Activated T-cell treated with anti-CD3 and anti-CD28 coated beads, Interleukin-2, amount 50 U/mL, for 4 hours (primary cell): ENCODE measurements at regions not wholly inside any gene's neighbourhood (a gene's known extent, or its start where the extent isn't known, plus 50 kb on each side); places are given as distances from the start of the nearest gene placed in this dataset.
"Not testable (repeated sequence)": the region's sequence is repeated elsewhere in the genome, so short reads cannot be mapped to it uniquely, and the experiment has no call there.

Experiments
- ATAC-seq, 2 donors: fragments of 200-7000 bp; cut with Tn5 transposase; one replicate each; pipeline ENCODE4 v1.10.0; 2021
- DNase-seq: peaks from one replicate; pipeline ENCODE4 v3.0.0-alpha.2; 2020
- H3K27me3 Mint-ChIP-seq: one replicate; pipeline ENCODE4 v1.8.0; 2021; ENCODE audit warnings: low read depth, mixed read lengths
- H3K36me3 Mint-ChIP-seq: one replicate; pipeline ENCODE4 v1.8.0; 2022; ENCODE audit warnings: mixed read lengths; ENCODE audit not compliant: insufficient read depth
- H3K4me1 Mint-ChIP-seq: one replicate; pipeline ENCODE4 v1.8.0; 2021; ENCODE audit warnings: low read depth, mixed read lengths
- H3K4me3 Mint-ChIP-seq: one replicate; pipeline ENCODE4 v1.8.0; 2021; ENCODE audit warnings: mild to moderate bottlenecking, moderate library complexity, mixed read lengths
- H3K9me3 Mint-ChIP-seq: one replicate; pipeline ENCODE4 v1.8.0; 2021; ENCODE audit warnings: mixed read lengths

- ATAC-seq (no peak), DNase-seq (no peak)
- Mint-ChIP-seq H3K36me3 (no peaks in the 10 kb centered on the region), H3K4me3 (no peak overlapping the region), H3K9me3 (peaks cover 3% of the 10 kb centered on the region), H3K4me1 (no peaks in the 10 kb centered on the region), H3K27me3 (no peaks in the 10 kb centered on the region)
Measured at GRCh38 chrX:38940547-38940946, 139.3 kb downstream of the MID1IP1 start.

GRCh38 chrX:38941675-38942074 lies 140.4 kb downstream of the MID1IP1 start:
- H3K27me3 Mint-ChIP-seq = no peaks in the 10 kb centered on the region
- no peak overlapping the region for H3K4me3 Mint-ChIP-seq
- H3K36me3 Mint-ChIP-seq = no peaks in the 10 kb centered on the region
- H3K4me1 Mint-ChIP-seq = no peaks in the 10 kb centered on the region
- ATAC-seq (no peak), DNase-seq (no peak)
- peaks cover 3% of the 10 kb centered on the region for H3K9me3 Mint-ChIP-seq

DNA sequence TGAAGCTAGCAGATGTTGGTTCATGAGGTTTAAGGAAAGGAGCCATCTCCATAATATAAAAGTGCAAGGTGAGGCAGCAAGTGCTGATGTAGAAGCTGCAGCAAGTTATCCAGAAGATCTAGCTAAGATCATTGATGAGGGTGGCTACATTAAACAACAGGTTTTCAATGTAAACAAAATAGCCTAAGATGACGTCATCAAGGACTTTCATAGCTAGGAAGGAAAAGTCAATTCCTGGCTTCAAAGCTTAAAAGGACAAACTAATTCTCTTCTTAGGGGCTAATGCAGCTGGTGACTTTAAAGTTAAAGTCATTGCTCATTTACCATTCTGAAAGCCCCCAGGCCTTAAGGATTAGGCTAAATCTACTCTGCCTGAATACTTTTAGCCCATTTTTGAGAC lies 141.9 kb downstream of the MID1IP1 start:
- ATAC-seq (no peak), DNase-seq (no peak)
- H3K4me3 Mint-ChIP-seq = no peak overlapping the region
- H3K27me3 Mint-ChIP-seq = no peaks in the 10 kb centered on the region
- H3K4me1 Mint-ChIP-seq = no peaks in the 10 kb centered on the region
- H3K9me3 Mint-ChIP-seq = peaks cover 3% of the 10 kb centered on the region
- no peaks in the 10 kb centered on the region for H3K36me3 Mint-ChIP-seq

DNA sequence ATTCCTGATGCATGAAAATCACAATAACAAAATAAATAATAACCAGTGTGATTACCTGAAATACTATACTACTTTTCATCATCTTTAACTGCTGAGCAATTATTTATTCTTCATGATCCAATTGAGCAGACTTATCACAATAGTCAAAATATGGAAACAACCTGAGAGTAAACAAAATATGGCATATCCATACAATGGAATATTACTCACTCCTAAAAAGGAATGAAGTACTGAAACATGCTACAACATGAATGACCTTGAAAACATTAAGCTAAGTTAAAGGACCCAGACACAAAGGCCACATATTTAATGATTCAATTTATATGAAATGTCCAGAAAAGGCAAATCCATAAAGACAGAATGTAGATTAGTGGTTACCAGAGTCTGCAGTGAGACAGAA lies 146.8 kb downstream of the MID1IP1 start:
- H3K36me3 Mint-ChIP-seq = no peaks in the 10 kb centered on the region
- H3K27me3 Mint-ChIP-seq = no peaks in the 10 kb centered on the region
- no peaks in the 10 kb centered on the region for H3K9me3 Mint-ChIP-seq
- DNase-seq (no peak), ATAC-seq (no peak)
- H3K4me3 Mint-ChIP-seq = no peak overlapping the region
- H3K4me1 Mint-ChIP-seq = no peaks in the 10 kb centered on the region

- no peak for DNase-seq
- Mint-ChIP-seq H3K27me3 (no peaks in the 10 kb centered on the region), H3K36me3 (no peaks in the 10 kb centered on the region)
Measured at GRCh38 chrX:38954520-38954919, 153.3 kb downstream of the MID1IP1 start.

GRCh38 chrX:38959736-38960135 lies 158.5 kb downstream of the MID1IP1 start:
- ATAC-seq = no peak
- H3K4me1 Mint-ChIP-seq = no peaks in the 10 kb centered on the region
- no peaks in the 10 kb centered on the region for H3K36me3 Mint-ChIP-seq
- H3K9me3 Mint-ChIP-seq = no peaks in the 10 kb centered on the region
- DNase-seq = no peak
- H3K4me3 Mint-ChIP-seq = no peak overlapping the region
- no peaks in the 10 kb centered on the region for H3K27me3 Mint-ChIP-seq

More at GRCh38 chrX:38954520-38954919, 153.3 kb downstream of the MID1IP1 start:
- ATAC-seq = no peak
- Mint-ChIP-seq H3K4me1 (no peaks in the 10 kb centered on the region), H3K4me3 (no peak overlapping the region), H3K9me3 (no peaks in the 10 kb centered on the region)

GRCh38 chrX:38960137-38960536 lies 158.9 kb downstream of the MID1IP1 start:
- H3K4me3 Mint-ChIP-seq = no peak overlapping the region
- no peak for DNase-seq
- no peaks in the 10 kb centered on the region for H3K27me3 Mint-ChIP-seq
- H3K36me3 Mint-ChIP-seq = no peaks in the 10 kb centered on the region
- no peaks in the 10 kb centered on the region for H3K4me1 Mint-ChIP-seq
- H3K9me3 Mint-ChIP-seq = no peaks in the 10 kb centered on the region
- no peak for ATAC-seq

GRCh38 chrX:38961936-38962335 lies 160.7 kb downstream of the MID1IP1 start:
- DNase-seq = no peak
- H3K36me3 Mint-ChIP-seq = no peaks in the 10 kb centered on the region
- ATAC-seq = no peak
- no peak overlapping the region for H3K4me3 Mint-ChIP-seq
- H3K4me1 Mint-ChIP-seq = no peaks in the 10 kb centered on the region
- no peaks in the 10 kb centered on the region for H3K9me3 Mint-ChIP-seq
- H3K27me3 Mint-ChIP-seq = no peaks in the 10 kb centered on the region

GRCh38 chrX:38963244-38963643 lies 162.0 kb downstream of the MID1IP1 start:
- H3K36me3 Mint-ChIP-seq, ATAC-seq, H3K27me3 Mint-ChIP-seq, H3K9me3 Mint-ChIP-seq, H3K4me3 Mint-ChIP-seq, H3K4me1 Mint-ChIP-seq, DNase-seq: not testable (repeated sequence)

- no peaks in the 10 kb centered on the region for H3K9me3 Mint-ChIP-seq
- ATAC-seq = no peak
- no peaks in the 10 kb centered on the region for H3K27me3 Mint-ChIP-seq
- no peaks in the 10 kb centered on the region for H3K4me1 Mint-ChIP-seq
- H3K36me3 Mint-ChIP-seq = no peaks in the 10 kb centered on the region
- H3K4me3 Mint-ChIP-seq = no peak overlapping the region
- DNase-seq = no peak
Measured at GRCh38 chrX:38965888-38966287, 164.6 kb downstream of the MID1IP1 start.

DNA sequence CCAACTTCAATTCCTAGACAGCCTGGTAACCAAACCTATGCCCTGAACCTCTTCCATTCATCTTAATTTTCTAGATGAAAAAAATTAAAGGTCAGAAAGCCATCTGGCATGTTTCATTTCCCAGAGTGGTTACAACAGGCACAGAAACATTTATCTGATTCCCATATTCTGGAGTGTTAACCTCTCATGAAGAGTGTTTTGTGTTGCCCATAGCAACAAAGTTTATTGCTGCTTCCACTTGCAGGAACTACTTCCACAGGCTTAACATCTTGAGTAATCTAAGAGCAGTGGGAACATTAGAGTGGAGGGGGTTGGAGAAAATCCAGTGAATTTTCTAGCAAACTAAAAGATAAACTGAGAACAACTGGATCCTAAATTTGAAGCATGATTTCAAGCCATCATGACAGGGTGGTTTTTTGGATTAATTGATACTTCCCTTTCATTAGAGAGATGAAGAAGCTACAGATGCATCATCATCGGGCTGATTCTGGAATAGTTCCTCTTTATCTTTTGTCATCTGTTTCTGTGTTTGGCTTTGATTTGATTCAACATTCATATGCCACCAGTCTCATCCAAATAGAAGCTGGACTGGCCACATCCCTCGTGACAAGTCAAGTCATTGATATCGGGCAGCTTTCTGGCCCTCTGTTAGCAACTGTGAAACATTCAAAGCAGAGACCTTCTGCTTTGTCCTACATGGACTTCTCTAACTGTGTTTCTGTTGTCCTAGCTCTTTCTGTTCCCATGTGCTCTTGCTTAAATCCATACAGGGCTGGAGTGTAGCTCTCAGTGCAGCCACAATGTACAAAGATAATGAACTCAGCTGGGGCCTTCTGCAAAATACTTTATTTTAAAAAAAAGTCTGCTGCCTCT lies 167.3 kb downstream of the MID1IP1 start:
- no peak for DNase-seq
- Mint-ChIP-seq H3K4me1 (peaks cover 3% of the 10 kb centered on the region), H3K36me3 (no peaks in the 10 kb centered on the region), H3K9me3 (no peaks in the 10 kb centered on the region), H3K4me3 (no peak overlapping the region), H3K27me3 (no peaks in the 10 kb centered on the region)
- no peak for ATAC-seq

GRCh38 chrX:38970074-38970473 lies 168.8 kb downstream of the MID1IP1 start:
- no peaks in the 10 kb centered on the region for H3K36me3 Mint-ChIP-seq
- no peaks in the 10 kb centered on the region for H3K9me3 Mint-ChIP-seq
- peaks cover 3% of the 10 kb centered on the region for H3K4me1 Mint-ChIP-seq
- ATAC-seq (no peak), DNase-seq (no peak)
- H3K27me3 Mint-ChIP-seq = no peaks in the 10 kb centered on the region
- H3K4me3 Mint-ChIP-seq = no peak overlapping the region

DNA sequence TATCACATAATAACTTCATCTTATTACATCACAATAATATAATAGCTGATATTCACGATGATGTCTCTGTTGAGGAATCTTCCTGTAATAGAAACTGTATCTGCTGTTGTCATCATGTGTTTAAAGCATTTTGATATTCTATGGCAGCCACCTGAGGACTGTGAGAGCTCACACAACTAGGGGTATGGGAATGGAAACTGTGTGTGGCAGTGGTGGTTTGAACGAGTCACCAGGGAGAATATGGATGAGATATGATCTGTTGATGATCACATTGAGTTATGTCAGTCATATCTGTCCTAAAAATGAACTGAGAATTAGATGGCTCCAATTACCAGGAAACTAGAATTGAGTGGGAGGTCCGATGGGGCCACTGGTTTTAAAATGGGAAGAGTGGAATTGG lies 169.6 kb downstream of the MID1IP1 start:
- Mint-ChIP-seq H3K9me3 (no peaks in the 10 kb centered on the region), H3K36me3 (no peaks in the 10 kb centered on the region), H3K4me1 (peaks cover 3% of the 10 kb centered on the region), H3K27me3 (no peaks in the 10 kb centered on the region), H3K4me3 (no peak overlapping the region)
- ATAC-seq = peak; percentile 69 to 83
- no peak for DNase-seq

DNA sequence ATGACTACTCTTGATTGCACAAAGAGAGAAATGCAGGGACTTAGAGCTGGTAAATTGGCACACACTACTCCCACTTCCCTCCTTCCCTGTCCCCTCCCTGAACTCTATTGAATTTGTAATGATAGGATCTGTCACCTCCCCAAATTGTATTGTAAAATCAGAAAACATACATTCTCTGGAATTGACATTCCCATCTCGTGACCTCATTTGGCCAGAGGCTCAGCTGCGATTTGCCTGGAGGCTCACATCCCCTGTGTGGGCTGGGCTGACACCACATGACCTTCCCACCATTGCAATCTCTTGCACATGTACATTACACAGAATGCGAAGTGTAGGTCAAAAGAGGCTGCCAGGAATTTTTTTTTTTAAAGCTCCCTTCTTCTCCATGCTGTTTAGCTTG lies 172.1 kb downstream of the MID1IP1 start:
- H3K4me3 Mint-ChIP-seq = no peak overlapping the region
- H3K4me1 Mint-ChIP-seq = peaks cover 3% of the 10 kb centered on the region
- ATAC-seq (no peak), DNase-seq (no peak)
- H3K36me3 Mint-ChIP-seq = no peaks in the 10 kb centered on the region
- H3K27me3 Mint-ChIP-seq = no peaks in the 10 kb centered on the region
- no peaks in the 10 kb centered on the region for H3K9me3 Mint-ChIP-seq

GRCh38 chrX:38974542-38974941 lies 173.3 kb downstream of the MID1IP1 start:
- no peaks in the 10 kb centered on the region for H3K9me3 Mint-ChIP-seq
- H3K27me3 Mint-ChIP-seq = no peaks in the 10 kb centered on the region
- ATAC-seq = no peak
- no peak for DNase-seq
- no peak overlapping the region for H3K4me3 Mint-ChIP-seq
- H3K4me1 Mint-ChIP-seq = peaks cover 3% of the 10 kb centered on the region
- H3K36me3 Mint-ChIP-seq = no peaks in the 10 kb centered on the region
